ENCODE measurements at regions not wholly inside any gene's neighbourhood (a gene's known extent, or its start where the extent isn't known, plus 50 kb on each side); places are given as distances from the start of the nearest gene placed in this dataset.

DNA sequence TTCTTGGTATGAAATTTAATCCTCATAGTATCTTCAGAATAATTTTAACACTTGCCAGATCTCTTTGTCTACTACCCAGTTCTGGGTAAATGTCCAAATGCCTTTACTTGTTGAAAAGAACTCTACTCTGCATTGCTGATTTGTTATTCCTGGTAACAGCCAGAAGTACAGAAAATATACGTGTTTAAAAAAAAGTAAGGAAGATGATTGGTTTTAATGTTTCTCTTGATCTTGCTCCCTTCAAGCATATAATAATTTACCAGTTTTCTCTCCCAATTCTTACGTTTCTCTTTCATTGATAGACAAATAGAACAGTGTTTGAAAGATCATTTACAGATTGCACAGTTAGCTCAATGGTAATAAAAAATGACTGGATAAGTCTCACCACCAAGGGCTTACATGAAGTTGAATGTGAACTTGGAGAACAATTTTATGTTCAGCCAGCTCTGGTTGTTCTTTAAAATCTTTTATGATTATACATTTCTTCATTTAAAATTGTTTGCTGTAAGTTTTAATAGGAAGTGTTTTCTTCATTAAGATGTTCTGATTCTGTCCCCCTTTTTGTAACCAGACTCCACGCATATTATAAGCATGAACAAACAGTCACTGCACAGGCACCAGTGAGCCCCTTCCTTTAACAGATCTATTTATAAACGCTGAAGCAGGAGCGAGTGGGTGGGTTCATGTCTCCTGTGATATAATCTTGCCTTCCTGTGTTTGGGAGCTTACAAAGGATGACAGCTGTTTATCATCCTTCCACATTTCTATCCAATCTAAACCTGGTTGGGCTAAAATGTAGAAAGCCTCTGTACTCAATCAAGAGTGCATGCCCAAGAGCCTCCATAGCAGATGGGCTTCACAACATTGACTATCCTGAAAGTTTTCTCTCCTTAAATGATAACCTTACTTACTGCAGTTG is 299.5 kb downstream of the PRL start:
- Histone ChIP-seq H3K27ac (ENCODE audit: insufficient read depth in 1 of 2, low read depth in 1 of 2, low read length in 2 of 2, poor library complexity in 1 of 2, severe bottlenecking in 2 of 2) (peak overlapping the region in 1 of 2 experiments; percentile 50), H3K9me3 (ENCODE audit: control extremely low read depth in 1 of 5, control insufficient read depth in 4 of 5, insufficient read depth in 2 of 5, low read depth in 1 of 5, low read length in 4 of 5) (no peaks in the 10 kb centered on the region), H3K27me3 (replicated peaks in 2 of 5; ENCODE audit: control insufficient read depth in 4 of 5, insufficient read depth in 5 of 5, low read length in 4 of 5) (no peaks in the 10 kb centered on the region), H3K4me3 (ENCODE audit: control insufficient read depth in 1 of 7, extremely low read depth in 1 of 7, insufficient read depth in 4 of 7, low read depth in 2 of 7, low read length in 6 of 7) (no peak overlapping the region), H3K36me3 (ENCODE audit: control insufficient read depth in 4 of 4, insufficient read depth in 4 of 4, low read length in 3 of 4) (peaks cover 0 to 3% (median 1%) of the 10 kb centered on the region in 4 experiments), H3K4me1 (ENCODE audit: control extremely low read depth in 1 of 4, control insufficient read depth in 4 of 4, insufficient read depth in 4 of 4, low read length in 3 of 4) (peaks cover 11 to 16% (median 12%) of the 10 kb centered on the region in 4 experiments)
- peak in 1 of 3 donors; percentile 19 for DNase-seq
- ChIA-PET CTCF (interaction anchor here (0.7 to 1.0 kb wide), 2 partner anchors 20 to 51 kb away, joined by 3 read pairs; no protein-coding TSS in a partner anchor), POLR2A (no interaction called here)
- 0% methylated on average over 2 of the region's 5 CpGs for WGBS (ENCODE audit: insufficient coverage)

- no peak for DNase-seq
- no peaks in the 10 kb centered on the region for H3K9me3 ChIP-seq (ENCODE audit: control extremely low read depth in 1 of 5, control insufficient read depth in 4 of 5, insufficient read depth in 2 of 5, low read depth in 1 of 5, low read length in 4 of 5)
- H3K4me1 ChIP-seq (ENCODE audit: control extremely low read depth in 1 of 4, control insufficient read depth in 4 of 4, insufficient read depth in 4 of 4, low read length in 3 of 4), result peaks cover 11 to 16% (median 12%) of the 10 kb centered on the region in 4 experiments
- H3K36me3 ChIP-seq (ENCODE audit: control insufficient read depth in 4 of 4, insufficient read depth in 4 of 4, low read length in 3 of 4), result peaks cover 0 to 3% (median 1%) of the 10 kb centered on the region in 4 experiments
- H3K4me3 ChIP-seq (ENCODE audit: control insufficient read depth in 1 of 7, extremely low read depth in 1 of 7, insufficient read depth in 4 of 7, low read depth in 2 of 7, low read length in 6 of 7), result no peak overlapping the region
- H3K27ac ChIP-seq (ENCODE audit: insufficient read depth in 1 of 2, low read depth in 1 of 2, low read length in 2 of 2, poor library complexity in 1 of 2, severe bottlenecking in 2 of 2), result no peak overlapping the region
- no peaks in the 10 kb centered on the region for H3K27me3 ChIP-seq (replicated peaks in 2 of 5; ENCODE audit: control insufficient read depth in 4 of 5, insufficient read depth in 5 of 5, low read length in 4 of 5)
- CTCF ChIA-PET, result interaction anchor here (0.7 to 1.2 kb wide), 2 partner anchors 10 to 52 kb away, joined by 3 read pairs; no protein-coding TSS in a partner anchor
- POLR2A ChIA-PET, result interaction anchor here (0.6 kb wide), 1 partner anchor 58 kb away, joined by 3 read pairs; no protein-coding TSS in a partner anchor
Observed at GRCh38 chr6:21998582-21998981, 298.3 kb downstream of the PRL start.

- no peak overlapping the region for H3K27ac ChIP-seq (ENCODE audit: insufficient read depth in 1 of 2, low read depth in 1 of 2, low read length in 2 of 2, poor library complexity in 1 of 2, severe bottlenecking in 2 of 2)
- CTCF ChIA-PET, result interaction anchor here (1.1 to 1.2 kb wide), 2 partner anchors 10 kb away, joined by 3 to 4 read pairs; no protein-coding TSS in a partner anchor
- POLR2A ChIA-PET, result interaction anchor here (0.6 kb wide), 1 partner anchor 59 kb away, joined by 3 read pairs; no protein-coding TSS in a partner anchor
Observed at GRCh38 chr6:21999012-21999528, 297.8 kb downstream of the PRL start.

GRCh38 chr6:21999741-22000140 is 297.1 kb downstream of the PRL start:
- no peaks in the 10 kb centered on the region for H3K27me3 ChIP-seq (replicated peaks in 2 of 5; ENCODE audit: control insufficient read depth in 4 of 5, insufficient read depth in 5 of 5, low read length in 4 of 5)
- ChIA-PET POLR2A (no interaction called here), CTCF (interaction anchor here (1.1 to 1.2 kb wide), 2 partner anchors 9 to 11 kb away, joined by 3 to 4 read pairs; no protein-coding TSS in a partner anchor)
- no peaks in the 10 kb centered on the region for H3K9me3 ChIP-seq (ENCODE audit: control extremely low read depth in 1 of 5, control insufficient read depth in 4 of 5, insufficient read depth in 2 of 5, low read depth in 1 of 5, low read length in 4 of 5)
- WGBS (ENCODE audit: insufficient coverage), result no CpG with 5 or more reads among the region's 1 CpG
- H3K36me3 ChIP-seq (ENCODE audit: control insufficient read depth in 4 of 4, insufficient read depth in 4 of 4, low read length in 3 of 4), result peaks cover 0 to 3% (median 2%) of the 10 kb centered on the region in 4 experiments
- no peak overlapping the region for H3K4me3 ChIP-seq (ENCODE audit: control insufficient read depth in 1 of 7, extremely low read depth in 1 of 7, insufficient read depth in 4 of 7, low read depth in 2 of 7, low read length in 6 of 7)
- no peak for DNase-seq
- H3K27ac ChIP-seq (ENCODE audit: insufficient read depth in 1 of 2, low read depth in 1 of 2, low read length in 2 of 2, poor library complexity in 1 of 2, severe bottlenecking in 2 of 2), result no peak overlapping the region
- H3K4me1 ChIP-seq (ENCODE audit: control extremely low read depth in 1 of 4, control insufficient read depth in 4 of 4, insufficient read depth in 4 of 4, low read length in 3 of 4), result peaks cover 11 to 16% (median 12%) of the 10 kb centered on the region in 4 experiments

More at GRCh38 chr6:21999012-21999528, 297.8 kb downstream of the PRL start:
- H3K27me3 ChIP-seq (replicated peaks in 2 of 5; ENCODE audit: control insufficient read depth in 4 of 5, insufficient read depth in 5 of 5, low read length in 4 of 5), result no peaks in the 10 kb centered on the region
- H3K9me3 ChIP-seq (ENCODE audit: control extremely low read depth in 1 of 5, control insufficient read depth in 4 of 5, insufficient read depth in 2 of 5, low read depth in 1 of 5, low read length in 4 of 5), result no peaks in the 10 kb centered on the region
- WGBS (ENCODE audit: insufficient coverage), result 96% methylated on average over 2 of the region's 6 CpGs
- DNase-seq, result no peak
- peaks cover 11 to 16% (median 12%) of the 10 kb centered on the region in 4 experiments for H3K4me1 ChIP-seq (ENCODE audit: control extremely low read depth in 1 of 4, control insufficient read depth in 4 of 4, insufficient read depth in 4 of 4, low read length in 3 of 4)
- no peak overlapping the region for H3K4me3 ChIP-seq (ENCODE audit: control insufficient read depth in 1 of 7, extremely low read depth in 1 of 7, insufficient read depth in 4 of 7, low read depth in 2 of 7, low read length in 6 of 7)
- H3K36me3 ChIP-seq (ENCODE audit: control insufficient read depth in 4 of 4, insufficient read depth in 4 of 4, low read length in 3 of 4), result peaks cover 0 to 3% (median 1%) of the 10 kb centered on the region in 4 experiments

DNA sequence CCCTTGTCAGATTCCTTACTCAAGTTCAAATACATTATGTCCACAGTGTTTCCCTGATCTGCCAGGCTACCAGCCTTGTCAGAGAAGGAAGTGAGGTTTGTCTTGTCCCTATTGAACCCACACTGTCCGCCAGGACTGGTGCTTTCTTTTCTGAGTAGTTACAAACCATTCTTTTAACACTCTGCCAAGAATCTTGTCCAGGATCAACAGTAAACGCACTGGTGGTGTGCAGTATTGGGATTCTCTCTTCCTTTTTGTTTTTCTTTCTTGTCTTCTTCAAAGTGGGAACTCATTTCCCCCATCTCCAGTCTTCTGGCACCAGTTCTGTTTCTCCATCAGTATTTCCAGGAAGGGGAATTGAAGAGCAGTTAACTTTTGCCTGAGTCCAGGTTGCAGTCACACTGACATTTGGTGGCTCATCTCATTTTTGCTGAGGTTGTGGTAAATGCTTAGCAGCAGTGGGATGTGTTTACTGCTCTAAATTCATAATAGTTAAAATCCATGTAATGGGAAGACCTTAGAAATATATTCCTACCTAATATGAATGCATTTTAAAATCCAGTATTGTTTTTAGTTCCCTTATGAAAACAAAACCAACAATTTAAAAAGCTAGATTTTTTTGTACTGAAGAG is 295.3 kb downstream of the PRL start:
- peaks cover 11 to 13% (median 12%) of the 10 kb centered on the region in 4 experiments for H3K4me1 ChIP-seq (ENCODE audit: control extremely low read depth in 1 of 4, control insufficient read depth in 4 of 4, insufficient read depth in 4 of 4, low read length in 3 of 4)
- DNase-seq, result no peak
- CTCF ChIA-PET, result interaction anchor here (1.8 kb wide), 1 partner anchor 13 kb away, joined by 6 read pairs; no protein-coding TSS in a partner anchor
- no peak overlapping the region for H3K27ac ChIP-seq (ENCODE audit: insufficient read depth in 1 of 2, low read depth in 1 of 2, low read length in 2 of 2, poor library complexity in 1 of 2, severe bottlenecking in 2 of 2)
- H3K27me3 ChIP-seq (replicated peaks in 2 of 5; ENCODE audit: control insufficient read depth in 4 of 5, insufficient read depth in 5 of 5, low read length in 4 of 5), result no peaks in the 10 kb centered on the region
- no CpG with 5 or more reads among the region's 2 CpGs for WGBS (ENCODE audit: insufficient coverage)
- no peaks in the 10 kb centered on the region for H3K9me3 ChIP-seq (ENCODE audit: control extremely low read depth in 1 of 5, control insufficient read depth in 4 of 5, insufficient read depth in 2 of 5, low read depth in 1 of 5, low read length in 4 of 5)
- peaks cover 0 to 3% (median 2%) of the 10 kb centered on the region in 4 experiments for H3K36me3 ChIP-seq (ENCODE audit: control insufficient read depth in 4 of 4, insufficient read depth in 4 of 4, low read length in 3 of 4)
- no peak overlapping the region for H3K4me3 ChIP-seq (ENCODE audit: control insufficient read depth in 1 of 7, extremely low read depth in 1 of 7, insufficient read depth in 4 of 7, low read depth in 2 of 7, low read length in 6 of 7)
- POLR2A ChIA-PET, result interaction anchor here (0.6 kb wide), 1 partner anchor 12 kb away, joined by 7 read pairs; no protein-coding TSS in a partner anchor

DNA sequence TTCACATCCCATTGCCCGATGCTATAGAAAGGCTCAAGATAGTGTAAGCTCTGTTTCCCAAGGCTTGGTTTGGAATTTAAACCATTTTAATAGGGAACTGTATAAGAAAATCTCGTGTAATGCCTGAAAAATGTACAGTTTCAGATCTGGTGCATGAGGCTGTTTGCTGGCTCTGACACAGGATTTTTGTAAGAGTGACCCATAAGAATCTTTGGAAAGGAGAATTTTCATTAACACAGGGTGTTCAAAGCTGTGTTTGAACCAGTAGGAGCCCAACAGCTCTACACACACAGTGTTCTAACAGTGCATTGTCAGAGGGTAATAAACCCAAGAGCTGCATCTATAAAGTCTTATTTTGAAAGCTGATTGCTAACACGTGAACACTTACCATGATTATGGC is 293.5 kb downstream of the PRL start:
- peaks cover 0 to 4% (median 1%) of the 10 kb centered on the region in 5 experiments for H3K9me3 ChIP-seq (ENCODE audit: control extremely low read depth in 1 of 5, control insufficient read depth in 4 of 5, insufficient read depth in 2 of 5, low read depth in 1 of 5, low read length in 4 of 5)
- WGBS (ENCODE audit: insufficient coverage), result 92% methylated on average over 2 of the region's 3 CpGs
- H3K4me3 ChIP-seq (ENCODE audit: control insufficient read depth in 1 of 7, extremely low read depth in 1 of 7, insufficient read depth in 4 of 7, low read depth in 2 of 7, low read length in 6 of 7), result no peak overlapping the region
- H3K27ac ChIP-seq (ENCODE audit: insufficient read depth in 1 of 2, low read depth in 1 of 2, low read length in 2 of 2, poor library complexity in 1 of 2, severe bottlenecking in 2 of 2), result no peak overlapping the region
- CTCF ChIA-PET, result interaction anchor here (1.0 to 1.8 kb wide), 2 partner anchors 12 kb away, joined by 6 read pairs; no protein-coding TSS in a partner anchor
- no peaks in the 10 kb centered on the region for H3K27me3 ChIP-seq (replicated peaks in 2 of 5; ENCODE audit: control insufficient read depth in 4 of 5, insufficient read depth in 5 of 5, low read length in 4 of 5)
- DNase-seq, result no peak
- H3K36me3 ChIP-seq (ENCODE audit: control insufficient read depth in 4 of 4, insufficient read depth in 4 of 4, low read length in 3 of 4), result peaks cover 0 to 5% (median 3%) of the 10 kb centered on the region in 4 experiments
- no peaks in the 10 kb centered on the region for H3K4me1 ChIP-seq (ENCODE audit: control extremely low read depth in 1 of 4, control insufficient read depth in 4 of 4, insufficient read depth in 4 of 4, low read length in 3 of 4)
- POLR2A ChIA-PET, result no interaction called here
